ENCODE measurements at regions not wholly inside any gene's neighbourhood (a gene's known extent, or its start where the extent isn't known, plus 50 kb on each side); places are given as distances from the start of the nearest gene placed in this dataset.

GRCh38 chr17:52389632-52390031 is 231.1 kb upstream of the CA10 start:
- CTCF ChIA-PET: no interaction called here
- intact Hi-C loops (cut with micrococcal nuclease): no loop called here

More at GRCh38 chr17:52389632-52390031, 231.1 kb upstream of the CA10 start:
- Histone ChIP-seq H3K4me1 (ENCODE audit: control insufficient read depth, insufficient read depth, low read length) (no peaks in the 10 kb centered on the region), H3K79me1 (ENCODE audit: low read depth in 1 of 2, low read length in 2 of 2) (no peaks in the 10 kb centered on the region), H2AK9ac (replicated peaks; ENCODE audit: low read depth, low read length, poor library complexity) (no peak overlapping the region), H4K91ac (ENCODE audit: insufficient read depth, low read depth, low read length) (no peak overlapping the region), H2AK5ac (ENCODE audit: low read depth, low read length) (no peak overlapping the region), H3K23ac (ENCODE audit: low read depth, low read length) (no peak overlapping the region), H3K4ac (ENCODE audit: low read depth, low read length) (no peak overlapping the region), H3K4me2 (ENCODE audit: low read depth, low read length) (no peak overlapping the region), H3K14ac (replicated peaks; ENCODE audit: low read depth, low read length) (no peak overlapping the region), H3K56ac (ENCODE audit: extremely low read depth, insufficient read depth, low read length) (no peak overlapping the region), H2BK15ac (ENCODE audit: low read depth, low read length) (no peak overlapping the region), H2BK5ac (ENCODE audit: low read depth, low read length, poor library complexity, severe bottlenecking) (no peak overlapping the region), H3K9ac (ENCODE audit: low read depth, low read length) (no peak overlapping the region), H3K9me3 (ENCODE audit: control insufficient read depth, insufficient read depth, low read length) (peaks cover 17% of the 10 kb centered on the region), H3K18ac (ENCODE audit: low read depth, low read length) (no peak overlapping the region), H2BK20ac (ENCODE audit: low read depth, low read length) (no peak overlapping the region), H2BK120ac (ENCODE audit: low read depth, low read length) (no peak overlapping the region), H3K9me1 (ENCODE audit: insufficient read depth, low read length) (no peaks in the 10 kb centered on the region), H4K5ac (ENCODE audit: low read depth, low read length) (no peak overlapping the region), H3K27ac (ENCODE audit: insufficient read depth, low read length) (no peak overlapping the region), H3K27me3 (ENCODE audit: control insufficient read depth, insufficient read depth, low read length) (no peaks in the 10 kb centered on the region), H4K20me1 (ENCODE audit: insufficient read depth, low read length) (no peaks in the 10 kb centered on the region), H3K36me3 (ENCODE audit: control insufficient read depth, insufficient read depth, low read length) (no peaks in the 10 kb centered on the region), H2AFZ (replicated peaks; ENCODE audit: low read length, poor library complexity) (no peak overlapping the region), H4K8ac (ENCODE audit: low read depth in 2 of 2, low read length in 2 of 2) (no peak overlapping the region), H3K4me3 (ENCODE audit: insufficient read depth, low read depth, low read length) (no peak overlapping the region)
- TF ChIP-seq MAZ (IDR thresholded peaks at IDR 0.05; ENCODE audit: borderline replicate concordance, low read depth, low read length) (no peak), BHLHE40 (IDR thresholded peaks at IDR 0.05; ENCODE audit: low read depth, low read length) (no peak), FOS (IDR thresholded peaks at IDR 0.05; ENCODE audit: low read depth, low read length) (no peak), CEBPB (IDR thresholded peaks at IDR 0.05; ENCODE audit: low read depth, low read length) (no peak), RAD21 (IDR thresholded peaks at IDR 0.05; ENCODE audit: low read length) (no peak), ELK1 (IDR thresholded peaks at IDR 0.05; ENCODE audit: borderline replicate concordance, low read depth, low read length) (no peak), RCOR1 (IDR thresholded peaks at IDR 0.05; ENCODE audit: insufficient replicate concordance, low read length) (no peak), CTCF (conservative IDR thresholded peaks at IDR 0.05; ENCODE audit: low read depth, low read length) (no peak), NFE2L2 (IDR thresholded peaks at IDR 0.05; ENCODE audit: low read depth, low read length) (no peak), RFX5 (IDR thresholded peaks at IDR 0.05; ENCODE audit: low read depth, low read length) (no peak), CHD1 (IDR thresholded peaks at IDR 0.05; ENCODE audit: low read depth, low read length) (no peak), USF2 (IDR thresholded peaks at IDR 0.05; ENCODE audit: low read depth, low read length) (no peak), MAFK (IDR thresholded peaks at IDR 0.05; ENCODE audit: low read depth, low read length) (no peak), POLR2A (IDR thresholded peaks at IDR 0.05; ENCODE audit: low read depth, low read length) (no peak), SMC3 (IDR thresholded peaks at IDR 0.05; ENCODE audit: low read depth, low read length) (no peak), MXI1 (IDR thresholded peaks at IDR 0.05; ENCODE audit: borderline replicate concordance, low read depth, low read length) (no peak)
- POLR2A ChIA-PET (ENCODE audit: unreplicated experiment): no interaction called here
- dilution Hi-C loops (cut with HindIII; ENCODE audit: low sequenced_read_pairs, unreplicated experiment): no loop called here
- no peak for ATAC-seq (ENCODE audit: low read depth)
- in situ Hi-C loops (cut with MboI; ENCODE audit: low sequenced_read_pairs): no loop called here
- no TSS peak for BruUV-seq (replicated peaks)
- no CpG with 5 or more reads among the region's 4 CpGs for WGBS, 2 experiments (ENCODE audit: extremely low coverage in 2 of 2, insufficient read length in 1 of 2)
- no peak for DNase-seq

All from IMR-90 (cell line).